HCT116 (cell line): ENCODE measurements at regions not wholly inside any gene's neighbourhood (a gene's known extent, or its start where the extent isn't known, plus 50 kb on each side); places are given as distances from the start of the nearest gene placed in this dataset.

Experiments used
- ATAC-seq: fragments of 200-7000 bp; cut with Tn5 transposase; 2 replicates; pipeline ENCODE4 v1.9.1; 2020; ENCODE audit warnings: mild to moderate bottlenecking, moderate library complexity
- BruUV-seq: library from RNA; stranded (reverse); fragments of 400-500 nt; replicated peaks from 2 replicates; lab custom pipeline; 2021; lab: Mats Ljungman, UMichigan
- CTCF ChIA-PET: fragments of 300-600 bp; sonication (Branson Sonifier 250); formaldehyde crosslinking; loops from one replicate; lab custom pipeline; 2021; ENCODE audit warnings: antibody characterized with exemption; lab: Charles Lee
- POLR2A ChIA-PET: fragments of 300-600, 350-600 bp; sonication (Branson Sonifier 250); formaldehyde crosslinking; loops from one replicate; lab custom pipeline; 2021; ENCODE audit warnings: antibody characterized with exemption; lab: Charles Lee
- RAD21 ChIA-PET, 2 experiments: fragments of 300-600 bp; sonication (Branson Sonifier 250); formaldehyde crosslinking; loops; one replicate each; lab custom pipeline; 2023; ENCODE audit warnings: low total read pairs in 2 of 2; ENCODE audit not compliant: uncharacterized antibody in 2 of 2, unreplicated experiment in 2 of 2, low non-redundant PET in 1 of 2; lab: Charles Lee
- DNase-seq: peaks from one replicate; pipeline ENCODE4 v3.0.0-alpha.2; 2010; ENCODE audit warnings: low read depth, low spot score
- H2AFZ ChIP-seq: fragments of 200-600 bp; shearing (Covaris generic), sonication (generic); 2 replicates; pipeline ENCODE4 v1.6.1; 2017; ENCODE audit warnings: low read depth, mixed run types, mixed read lengths, antibody characterized with exemption, low read length; ENCODE audit not compliant: poor library complexity, severe bottlenecking
- H3K27ac ChIP-seq: 2 replicates; pipeline ENCODE4 v1.5.1; 2012; ENCODE audit warnings: low read depth, low read length
- H3K27me3 ChIP-seq: fragments of 200-600 bp; sonication (generic); 2 replicates; pipeline ENCODE4 v1.6.1; 2016; ENCODE audit warnings: mixed run types, low read length, mixed read lengths; ENCODE audit not compliant: insufficient read depth
- H3K36me3 ChIP-seq, 2 experiments: fragments of 200-500 bp in 1 of 2; fragments of 200-600 bp in 1 of 2; sonication (Bioruptor generic) in 1 of 2; sonication (generic) in 1 of 2; 2 replicates each; pipeline versions ENCODE4 v1.5.1 to v1.6.1; 2014 to 2016; ENCODE audit warnings: low read length in 2 of 2, inconsistent platforms in 1 of 2, mixed read lengths in 1 of 2, mixed run types in 1 of 2; ENCODE audit not compliant: insufficient read depth in 2 of 2, control insufficient read depth in 1 of 2
- H3K4me1 ChIP-seq, 2 experiments: fragments of 200-600 bp in 1 of 2; sonication (generic) in 1 of 2; 2 replicates each; pipeline versions ENCODE4 v1.5.1 to v1.6.1; 2012 to 2017; ENCODE audit warnings: low read length in 2 of 2, inconsistent platforms in 1 of 2, mild to moderate bottlenecking in 1 of 2, mixed read lengths in 1 of 2, mixed run types in 1 of 2, moderate library complexity in 1 of 2; ENCODE audit not compliant: insufficient read depth in 2 of 2, control insufficient read depth in 1 of 2
- H3K4me2 ChIP-seq: fragments of 200-600 bp; sonication (generic); 2 replicates; pipeline ENCODE4 v1.6.1; 2017; ENCODE audit warnings: mixed run types, low read length, mixed read lengths
- H3K4me3 ChIP-seq, 2 experiments: fragments of 200-600 bp in 1 of 2; sonication (generic) in 1 of 2; replicated peaks in 1 of 2; 2 replicates each; pipeline ENCODE4 v1.5.1; 2011 to 2016; ENCODE audit warnings: low read length in 2 of 2, control low read depth in 1 of 2, low read depth in 1 of 2, mild to moderate bottlenecking in 1 of 2, mixed read lengths in 1 of 2, mixed run types in 1 of 2
- H3K79me2 ChIP-seq: fragments of 200-600 bp; sonication (generic); 2 replicates; pipeline ENCODE4 v1.6.1; 2017; ENCODE audit warnings: mild to moderate bottlenecking, mixed run types, low read length, moderate library complexity, mixed read lengths; ENCODE audit not compliant: insufficient read depth
- H3K9ac ChIP-seq: fragments of 200-600 bp; sonication (generic); 2 replicates; pipeline ENCODE4 v1.6.1; 2016; ENCODE audit warnings: low read length, mixed read lengths
- H3K9me2 ChIP-seq: fragments of 200-600 bp; sonication (generic), shearing (Covaris generic); 2 replicates; pipeline ENCODE4 v1.6.1; 2017; ENCODE audit warnings: mixed run types, mild to moderate bottlenecking, moderate library complexity; ENCODE audit not compliant: insufficient read depth
- H3K9me3 ChIP-seq, 2 experiments: fragments of 200-500 bp in 1 of 2; fragments of 200-600 bp in 1 of 2; sonication (Bioruptor generic) in 1 of 2; sonication (generic) in 1 of 2; 2 replicates each; pipeline ENCODE4 v1.6.1; 2014 to 2017; ENCODE audit warnings: low read length in 2 of 2, mixed read lengths in 2 of 2, inconsistent platforms in 1 of 2, low read depth in 1 of 2, mild to moderate bottlenecking in 1 of 2, mixed run types in 1 of 2, moderate library complexity in 1 of 2; ENCODE audit not compliant: control insufficient read depth in 1 of 2, insufficient read depth in 1 of 2
- H4K20me1 ChIP-seq: fragments of 200-600 bp; sonication (generic), shearing (Covaris generic); 2 replicates; pipeline ENCODE4 v1.6.1; 2017; ENCODE audit warnings: mixed run types, mild to moderate bottlenecking, moderate library complexity; ENCODE audit not compliant: insufficient read depth
- CBX3 ChIP-seq: IDR thresholded peaks from 2 replicates; pipeline ENCODE4 v1.6.1; 2012; ENCODE audit warnings: low read depth
- CEBPB ChIP-seq: IDR thresholded peaks from 2 replicates; pipeline ENCODE4 v1.6.1; 2012; ENCODE audit warnings: low read depth
- ELF1 ChIP-seq: IDR thresholded peaks from 2 replicates; pipeline ENCODE4 v1.6.1; 2012; ENCODE audit warnings: low read depth, borderline replicate concordance
- EZH2phosphoT487 ChIP-seq: fragments of 200-600 bp; IDR thresholded peaks from 2 replicates; pipeline ENCODE4 v1.6.1; 2018; ENCODE audit warnings: antibody characterized with exemption, borderline replicate concordance
- FOSL1 ChIP-seq: IDR thresholded peaks from 2 replicates; pipeline ENCODE4 v1.6.1; 2012; ENCODE audit warnings: low read depth
- MAX ChIP-seq: IDR thresholded peaks from 2 replicates; pipeline ENCODE4 v1.6.1; 2012
- POLR2A ChIP-seq: IDR thresholded peaks from 2 replicates; pipeline ENCODE4 v1.7.0; 2011; ENCODE audit warnings: borderline replicate concordance; ENCODE audit not compliant: insufficient read depth, insufficient read length; ENCODE audit errors: extremely low read depth
- POLR2AphosphoS5 ChIP-seq: IDR thresholded peaks from 2 replicates; pipeline ENCODE4 v1.6.1; 2011; ENCODE audit warnings: mild to moderate bottlenecking, low read depth, low read length, moderate library complexity
- RAD21 ChIP-seq: IDR thresholded peaks from 2 replicates; pipeline ENCODE4 v1.6.1; 2012; ENCODE audit warnings: low read depth, mild to moderate bottlenecking
- SIN3A ChIP-seq: IDR thresholded peaks from 2 replicates; pipeline ENCODE4 v1.6.1; 2012; ENCODE audit warnings: low read depth
- SP1 ChIP-seq: IDR thresholded peaks from 2 replicates; pipeline ENCODE4 v1.6.1; 2012; ENCODE audit warnings: low read depth
- SRF ChIP-seq: IDR thresholded peaks from 2 replicates; pipeline ENCODE4 v1.6.1; 2012; ENCODE audit warnings: low read depth
- TCF7L2 ChIP-seq: IDR thresholded peaks from 2 replicates; pipeline ENCODE4 v1.7.0; 2011; ENCODE audit warnings: borderline replicate concordance, inconsistent platforms; ENCODE audit not compliant: insufficient read depth, insufficient read length; ENCODE audit errors: extremely low read depth
- YY1 ChIP-seq: IDR thresholded peaks from 2 replicates; pipeline ENCODE4 v1.6.1; 2011; ENCODE audit warnings: low read length, low read depth, moderate library complexity, mild to moderate bottlenecking; ENCODE audit not compliant: insufficient replicate concordance; ENCODE audit errors: extremely low read depth
- intact Hi-C: fragments of 100-400 bp; cut with micrococcal nuclease; formaldehyde crosslinking; loops from 2 replicates; pipeline ENCODE4 v1.10.0; 2022
- TF ChIP-seq, protein P1 (sequence below): IDR thresholded peaks from 2 replicates; pipeline ENCODE4 v1.6.1; 2011; ENCODE audit warnings: mild to moderate bottlenecking, low read length, moderate library complexity; ENCODE audit not compliant: insufficient replicate concordance; ENCODE audit errors: extremely low read depth

GRCh38 chr1:213385806-213386324, 334.8 kb downstream of the RPS6KC1 start:
- ChIA-PET RAD21 (no interaction called here), POLR2A (no interaction called here)
- H3K4me2 ChIP-seq = no peak overlapping the region

GRCh38 chr1:213387380-213388015, 336.5 kb downstream of the RPS6KC1 start:
- ATAC-seq = no peak
- Histone ChIP-seq H3K4me3 (no peak overlapping the region), H3K9ac (no peak overlapping the region), H3K36me3 (no peaks in the 10 kb centered on the region), H3K4me2 (no peak overlapping the region), H3K9me3 (no peaks in the 10 kb centered on the region), H4K20me1 (no peaks in the 10 kb centered on the region), H3K27me3 (peaks cover 23% of the 10 kb centered on the region), H2AFZ (no peak overlapping the region), H3K79me2 (no peaks in the 10 kb centered on the region), H3K9me2 (no peaks in the 10 kb centered on the region), H3K4me1 (no peaks in the 10 kb centered on the region), H3K27ac (no peak overlapping the region)
- DNase-seq = no peak
- BruUV-seq = no TSS peak
- intact Hi-C loops = no loop called here
- ChIA-PET POLR2A (no interaction called here), RAD21 (no interaction called here), CTCF (no interaction called here)
- TF ChIP-seq EZH2phosphoT487 (no peak), POLR2AphosphoS5 (no peak), SIN3A (no peak), FOSL1 (no peak), YY1 (no peak), MAX (no peak), CEBPB (no peak), ELF1 (no peak), POLR2A (no peak), SRF (no peak)
- TF ChIP-seq, protein P1, sequence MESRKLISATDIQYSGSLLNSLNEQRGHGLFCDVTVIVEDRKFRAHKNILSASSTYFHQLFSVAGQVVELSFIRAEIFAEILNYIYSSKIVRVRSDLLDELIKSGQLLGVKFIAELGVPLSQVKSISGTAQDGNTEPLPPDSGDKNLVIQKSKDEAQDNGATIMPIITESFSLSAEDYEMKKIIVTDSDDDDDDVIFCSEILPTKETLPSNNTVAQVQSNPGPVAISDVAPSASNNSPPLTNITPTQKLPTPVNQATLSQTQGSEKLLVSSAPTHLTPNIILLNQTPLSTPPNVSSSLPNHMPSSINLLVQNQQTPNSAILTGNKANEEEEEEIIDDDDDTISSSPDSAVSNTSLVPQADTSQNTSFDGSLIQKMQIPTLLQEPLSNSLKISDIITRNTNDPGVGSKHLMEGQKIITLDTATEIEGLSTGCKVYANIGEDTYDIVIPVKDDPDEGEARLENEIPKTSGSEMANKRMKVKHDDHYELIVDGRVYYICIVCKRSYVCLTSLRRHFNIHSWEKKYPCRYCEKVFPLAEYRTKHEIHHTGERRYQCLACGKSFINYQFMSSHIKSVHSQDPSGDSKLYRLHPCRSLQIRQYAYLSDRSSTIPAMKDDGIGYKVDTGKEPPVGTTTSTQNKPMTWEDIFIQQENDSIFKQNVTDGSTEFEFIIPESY = no peak

More at GRCh38 chr1:213385806-213386324, 334.8 kb downstream of the RPS6KC1 start:
- no peak for TF ChIP-seq TCF7L2
- TF ChIP-seq YY1 = no peak
- TF ChIP-seq EZH2phosphoT487 = no peak
- no peak for TF ChIP-seq SIN3A
- no peak for TF ChIP-seq RAD21
- TF ChIP-seq SP1 = no peak
- TF ChIP-seq CBX3 = no peak
- Histone ChIP-seq H3K27ac (no peak overlapping the region), H3K9me3 (no peaks in the 10 kb centered on the region), H3K4me1 (no peaks in the 10 kb centered on the region), H3K27me3 (peaks cover 20% of the 10 kb centered on the region), H3K9ac (no peak overlapping the region), H4K20me1 (no peaks in the 10 kb centered on the region), H3K79me2 (no peaks in the 10 kb centered on the region), H3K9me2 (no peaks in the 10 kb centered on the region), H2AFZ (no peak overlapping the region), H3K36me3 (no peaks in the 10 kb centered on the region), H3K4me3 (no peak overlapping the region)
- DNase-seq (no peak), ATAC-seq (no peak)
- BruUV-seq = no TSS peak
- CTCF ChIA-PET = no interaction called here
- intact Hi-C loops = no loop called here
